H9 (cell line): ENCODE measurements at regions not wholly inside any gene's neighbourhood (a gene's known extent, or its start where the extent isn't known, plus 50 kb on each side); places are given as distances from the start of the nearest gene placed in this dataset.
"Not testable (repeated sequence)": the region's sequence is repeated elsewhere in the genome, so short reads cannot be mapped to it uniquely, and the experiment has no call there.

Experiments used
- DNase-seq: peaks from one replicate; pipeline ENCODE4 v3.0.0-alpha.2; 2017
- H2AFZ ChIP-seq: one replicate; pipeline ENCODE4 v1.6.1; 2013; ENCODE audit warnings: mild to moderate bottlenecking, low read length, control low read depth, moderate library complexity
- H2AK5ac ChIP-seq: 2 replicates; pipeline ENCODE4 v1.6.1; 2013; ENCODE audit warnings: low read length, control low read depth, mixed read lengths; ENCODE audit not compliant: insufficient read length
- H2BK120ac ChIP-seq: one replicate; pipeline ENCODE4 v1.6.1; 2013; ENCODE audit warnings: low read depth, mild to moderate bottlenecking, low read length, control low read depth, inconsistent platforms; ENCODE audit not compliant: poor library complexity, severe bottlenecking
- H2BK12ac ChIP-seq: 2 replicates; pipeline ENCODE4 v1.6.1; 2013; ENCODE audit warnings: low read length, control low read depth, mixed read lengths, low read depth; ENCODE audit not compliant: insufficient read length
- H2BK15ac ChIP-seq: 2 replicates; pipeline ENCODE4 v1.6.1; 2013; ENCODE audit warnings: low read depth, low read length, control low read depth
- H2BK20ac ChIP-seq: one replicate; pipeline ENCODE4 v1.6.1; 2013; ENCODE audit warnings: low read depth, mild to moderate bottlenecking, low read length, control low read depth, inconsistent platforms; ENCODE audit not compliant: poor library complexity, severe bottlenecking
- H2BK5ac ChIP-seq: 2 replicates; pipeline ENCODE4 v1.6.1; 2013; ENCODE audit warnings: low read length, control low read depth, mixed read lengths; ENCODE audit not compliant: insufficient read length
- H3K14ac ChIP-seq: 2 replicates; pipeline ENCODE4 v1.6.1; 2013; ENCODE audit warnings: low read length, control low read depth; ENCODE audit not compliant: insufficient read depth
- H3K18ac ChIP-seq: 2 replicates; pipeline ENCODE4 v1.6.1; 2013; ENCODE audit warnings: low read depth, mild to moderate bottlenecking, mixed read lengths, low read length, control low read depth; ENCODE audit not compliant: insufficient read length
- H3K23ac ChIP-seq: 2 replicates; pipeline ENCODE4 v1.6.1; 2013; ENCODE audit warnings: low read length, control low read depth, mixed read lengths, low read depth; ENCODE audit not compliant: insufficient read length
- H3K23me2 ChIP-seq: 2 replicates; pipeline ENCODE4 v1.6.1; 2013; ENCODE audit warnings: low read depth, mild to moderate bottlenecking, mixed read lengths, low read length, control low read depth; ENCODE audit not compliant: insufficient read length, poor library complexity, severe bottlenecking
- H3K27ac ChIP-seq: 2 replicates; pipeline ENCODE4 v1.5.1; 2013; ENCODE audit warnings: low read length, control low read depth, mixed read lengths, low read depth; ENCODE audit not compliant: insufficient read length
- H3K27me3 ChIP-seq: 2 replicates; pipeline ENCODE4 v1.6.1; 2013; ENCODE audit warnings: low read length, control low read depth, inconsistent platforms; ENCODE audit not compliant: insufficient read depth
- H3K4ac ChIP-seq: 2 replicates; pipeline ENCODE4 v1.6.1; 2013; ENCODE audit warnings: low read depth, mild to moderate bottlenecking, control low read depth, inconsistent platforms, low read length, moderate library complexity
- H3K4me1 ChIP-seq: 2 replicates; pipeline ENCODE4 v1.6.1; 2013; ENCODE audit warnings: low read length, control low read depth, inconsistent platforms; ENCODE audit not compliant: insufficient read depth
- H3K4me2 ChIP-seq: 2 replicates; pipeline ENCODE4 v1.6.1; 2013; ENCODE audit warnings: low read length, control low read depth, mixed read lengths; ENCODE audit not compliant: insufficient read length, insufficient read depth
- H3K56ac ChIP-seq: 2 replicates; pipeline ENCODE4 v1.6.1; 2013; ENCODE audit warnings: low read depth, mild to moderate bottlenecking, mixed read lengths, low read length, control low read depth; ENCODE audit not compliant: insufficient read length
- H3K79me1 ChIP-seq: 2 replicates; pipeline ENCODE4 v1.6.1; 2013; ENCODE audit warnings: low read depth, mild to moderate bottlenecking, moderate library complexity, low read length, control low read depth, inconsistent platforms; ENCODE audit not compliant: insufficient read depth, poor library complexity, severe bottlenecking
- H3K79me2 ChIP-seq: 2 replicates; pipeline ENCODE4 v1.6.1; 2013; ENCODE audit warnings: low read length, control low read depth, inconsistent platforms; ENCODE audit not compliant: insufficient read depth
- H3K9ac ChIP-seq: 2 replicates; pipeline ENCODE4 v1.6.1; 2013; ENCODE audit warnings: low read length, control low read depth, mixed read lengths; ENCODE audit not compliant: insufficient read length; ENCODE audit errors: extremely low read depth
- H3K9me3 ChIP-seq: one replicate; pipeline ENCODE4 v1.6.1; 2013; ENCODE audit warnings: low read depth, low read length, inconsistent platforms; ENCODE audit not compliant: control insufficient read depth
- H3T11ph ChIP-seq: one replicate; pipeline ENCODE4 v1.6.1; 2013; ENCODE audit warnings: mild to moderate bottlenecking, low read length, control low read depth, inconsistent platforms
- H4K20me1 ChIP-seq: one replicate; pipeline ENCODE4 v1.6.1; 2013; ENCODE audit not compliant: control insufficient read depth, insufficient read length, insufficient read depth
- H4K5ac ChIP-seq: 2 replicates; pipeline ENCODE4 v1.6.1; 2013; ENCODE audit warnings: low read depth, mild to moderate bottlenecking, mixed read lengths, low read length, control low read depth; ENCODE audit not compliant: insufficient read length
- H4K8ac ChIP-seq: replicated peaks from 2 replicates; pipeline ENCODE4 v1.6.1; 2013; ENCODE audit warnings: low read length, control low read depth, mixed read lengths, low read depth; ENCODE audit not compliant: insufficient read length
- H4K91ac ChIP-seq: 2 replicates; pipeline ENCODE4 v1.6.1; 2013; ENCODE audit warnings: low read depth, mild to moderate bottlenecking, moderate library complexity, mixed read lengths, low read length, control low read depth; ENCODE audit not compliant: insufficient read length
- H3K27ac Mint-ChIP-seq, 3 experiments: 2 replicates in 2 of 3; 3 replicates in 1 of 3; pipeline ENCODE4 v1.8.0; 2020 to 2021; ENCODE audit warnings: mixed read lengths in 3 of 3, mild to moderate bottlenecking in 1 of 3, moderate library complexity in 1 of 3
- H3K27me3 Mint-ChIP-seq: 2 replicates; pipeline ENCODE4 v1.8.0; 2021; ENCODE audit warnings: low read depth, mild to moderate bottlenecking, moderate library complexity, mixed read lengths
- H3K36me3 Mint-ChIP-seq, 3 experiments: 2 replicates in 2 of 3; 3 replicates in 1 of 3; pipeline ENCODE4 v1.8.0; 2020 to 2021; ENCODE audit warnings: low read depth in 3 of 3, mixed read lengths in 3 of 3; ENCODE audit not compliant: insufficient read depth in 1 of 3
- H3K4me1 Mint-ChIP-seq, 2 experiments: 2 replicates each; pipeline ENCODE4 v1.8.0; 2020; ENCODE audit warnings: mixed read lengths in 2 of 2
- H3K4me3 Mint-ChIP-seq, 2 experiments: 2 replicates in 1 of 2; 3 replicates in 1 of 2; pipeline ENCODE4 v1.8.0; 2020 to 2021; ENCODE audit warnings: mild to moderate bottlenecking in 2 of 2, mixed read lengths in 2 of 2, moderate library complexity in 1 of 2
- H3K9me3 Mint-ChIP-seq, 2 experiments: 2 replicates in 1 of 2; 3 replicates in 1 of 2; pipeline ENCODE4 v1.8.0; 2020; ENCODE audit warnings: mild to moderate bottlenecking in 2 of 2, mixed read lengths in 2 of 2, moderate library complexity in 1 of 2
- WGBS: extraction: QIAGEN DNeasy Blood & Tissue Kit; methylation state at CpG from one replicate; pipeline ENCODE4 v1.1.7; 2013; ENCODE audit warnings: missing lambda C conversion rate, low lambda C conversion rate, mixed read lengths; ENCODE audit not compliant: insufficient read length; ENCODE audit errors: extremely low coverage; 5-methylcytosine and 5-hydroxymethylcytosine counted together
- TF ChIP-seq, protein P1 (sequence below): fragments of 200-600 bp; sonication (generic); conservative IDR thresholded peaks from 3 replicates; pipeline ENCODE4 v1.8.0; 2021; ENCODE audit warnings: antibody characterized with exemption, mild to moderate bottlenecking

DNA sequence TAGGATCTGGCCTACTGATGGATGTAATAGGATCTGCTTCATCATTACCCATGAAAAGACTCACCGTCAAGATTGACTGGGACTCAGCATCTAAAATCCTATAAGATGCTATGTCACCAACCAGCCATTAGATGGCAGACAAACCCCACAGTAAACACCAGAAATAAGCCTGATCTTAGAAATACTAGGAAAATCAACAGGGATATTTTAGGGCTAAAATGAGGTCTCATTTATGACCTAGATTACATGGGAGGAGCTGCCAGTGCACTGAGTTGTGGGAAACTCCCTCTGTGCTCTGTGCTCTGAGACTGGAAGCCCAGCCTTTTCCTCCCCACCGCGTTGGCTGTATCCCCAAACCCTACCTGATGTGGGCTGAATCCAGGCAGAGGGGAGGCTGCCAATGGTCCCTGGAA is 1335.8 kb downstream of the RPIA start:
- not testable (repeated sequence) for H3K23me2 ChIP-seq, H3T11ph ChIP-seq, H3K4me1 Mint-ChIP-seq, H2BK12ac ChIP-seq, H3K4me2 ChIP-seq, H3K27ac ChIP-seq, H3K4me3 Mint-ChIP-seq, H3K27me3 Mint-ChIP-seq, H4K91ac ChIP-seq, H3K4ac ChIP-seq, H3K27ac Mint-ChIP-seq, H2BK20ac ChIP-seq, H3K4me1 ChIP-seq, H3K9me3 ChIP-seq, H2AFZ ChIP-seq, H4K20me1 ChIP-seq, H3K18ac ChIP-seq, H3K79me2 ChIP-seq, H3K36me3 Mint-ChIP-seq, H3K27me3 ChIP-seq, H2AK5ac ChIP-seq, H3K79me1 ChIP-seq, H4K8ac ChIP-seq, H3K23ac ChIP-seq, H3K56ac ChIP-seq, H4K5ac ChIP-seq, H2BK120ac ChIP-seq, H2BK15ac ChIP-seq, DNase-seq, H3K9ac ChIP-seq, H2BK5ac ChIP-seq, H3K14ac ChIP-seq
- H3K9me3 Mint-ChIP-seq = peaks cover 25 to 36% of the 10 kb centered on the region in 2 experiments
- no CpG with 5 or more reads among the region's 3 CpGs for WGBS
- TF ChIP-seq, protein P1, sequence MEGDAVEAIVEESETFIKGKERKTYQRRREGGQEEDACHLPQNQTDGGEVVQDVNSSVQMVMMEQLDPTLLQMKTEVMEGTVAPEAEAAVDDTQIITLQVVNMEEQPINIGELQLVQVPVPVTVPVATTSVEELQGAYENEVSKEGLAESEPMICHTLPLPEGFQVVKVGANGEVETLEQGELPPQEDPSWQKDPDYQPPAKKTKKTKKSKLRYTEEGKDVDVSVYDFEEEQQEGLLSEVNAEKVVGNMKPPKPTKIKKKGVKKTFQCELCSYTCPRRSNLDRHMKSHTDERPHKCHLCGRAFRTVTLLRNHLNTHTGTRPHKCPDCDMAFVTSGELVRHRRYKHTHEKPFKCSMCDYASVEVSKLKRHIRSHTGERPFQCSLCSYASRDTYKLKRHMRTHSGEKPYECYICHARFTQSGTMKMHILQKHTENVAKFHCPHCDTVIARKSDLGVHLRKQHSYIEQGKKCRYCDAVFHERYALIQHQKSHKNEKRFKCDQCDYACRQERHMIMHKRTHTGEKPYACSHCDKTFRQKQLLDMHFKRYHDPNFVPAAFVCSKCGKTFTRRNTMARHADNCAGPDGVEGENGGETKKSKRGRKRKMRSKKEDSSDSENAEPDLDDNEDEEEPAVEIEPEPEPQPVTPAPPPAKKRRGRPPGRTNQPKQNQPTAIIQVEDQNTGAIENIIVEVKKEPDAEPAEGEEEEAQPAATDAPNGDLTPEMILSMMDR = peak; percentile 29; the same call in 1 of the 3 replicates

DNA sequence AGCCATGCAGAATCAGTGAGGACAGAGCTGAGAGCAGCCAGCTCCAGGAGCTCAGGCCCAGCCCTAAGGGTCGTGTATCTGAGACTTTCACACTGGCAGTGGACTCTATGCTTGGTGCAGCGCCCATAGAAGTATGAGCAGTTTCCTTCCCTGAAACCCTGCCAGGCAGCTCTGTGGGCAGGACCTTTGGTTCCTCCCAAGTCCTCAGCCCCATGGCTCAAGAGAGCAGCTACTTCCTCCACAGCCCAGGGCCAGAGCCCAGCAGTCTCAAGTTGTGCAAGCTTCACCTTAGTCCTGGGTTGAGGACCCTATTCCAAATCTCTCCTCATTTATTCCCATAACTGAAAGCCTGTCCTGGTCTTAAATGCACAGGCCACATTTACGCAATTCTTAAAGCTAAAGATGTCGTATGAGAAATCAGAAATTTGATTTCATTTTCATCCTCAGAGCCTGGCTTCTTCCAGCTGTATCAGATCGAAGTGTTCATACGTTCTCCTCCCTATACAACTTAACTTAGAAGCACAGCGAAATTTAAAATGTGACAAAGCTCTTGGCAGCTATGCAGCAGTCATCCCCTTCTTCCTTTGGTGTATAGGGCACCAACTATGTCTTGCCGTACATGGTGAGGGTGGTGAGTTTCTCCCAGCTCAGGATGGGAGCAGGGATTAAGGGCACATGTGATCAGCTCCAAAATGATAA is 1337.1 kb downstream of the RPIA start:
- DNase-seq, H2BK120ac ChIP-seq, H3K23ac ChIP-seq, H2BK15ac ChIP-seq, H4K91ac ChIP-seq, H2AFZ ChIP-seq, H3K9me3 ChIP-seq, H3K4me1 Mint-ChIP-seq, H3T11ph ChIP-seq, H3K27me3 ChIP-seq, H3K27ac ChIP-seq, H3K79me2 ChIP-seq, H3K56ac ChIP-seq, H3K9ac ChIP-seq, H3K36me3 Mint-ChIP-seq, H2BK5ac ChIP-seq, H4K8ac ChIP-seq, H2BK20ac ChIP-seq, H3K27me3 Mint-ChIP-seq, H3K27ac Mint-ChIP-seq, H4K20me1 ChIP-seq, H3K4me1 ChIP-seq, H3K4me2 ChIP-seq, H3K23me2 ChIP-seq, H3K14ac ChIP-seq, H3K4me3 Mint-ChIP-seq, H2AK5ac ChIP-seq, H3K18ac ChIP-seq, H3K79me1 ChIP-seq, H2BK12ac ChIP-seq, H4K5ac ChIP-seq, H3K4ac ChIP-seq: not testable (repeated sequence)
- whole genome bisulfite sequencing = no CpG with 5 or more reads among the region's 8 CpGs
- peaks cover 28 to 39% of the 10 kb centered on the region in 2 experiments for H3K9me3 Mint-ChIP-seq
